CD14-positive monocyte (primary cell): ENCODE measurements at regions not wholly inside any gene's neighbourhood (a gene's known extent, or its start where the extent isn't known, plus 50 kb on each side); places are given as distances from the start of the nearest gene placed in this dataset.

Source experiments
- DNase-seq, 3 donors: peaks; one replicate each; pipeline ENCODE4 v3.0.0-alpha.2; 2011 to 2022
- H2AFZ ChIP-seq: 2 replicates; pipeline ENCODE4 v1.6.0; 2012; ENCODE audit warnings: mild to moderate bottlenecking, low read depth, low read length, inconsistent platforms; ENCODE audit not compliant: insufficient read depth, poor library complexity, severe bottlenecking
- H3K27ac ChIP-seq, 2 donors: 1 replicate in 1 of 2; 2 replicates in 1 of 2; pipeline ENCODE4 v1.5.1; 2012 to 2013; ENCODE audit warnings: low read length in 2 of 2, control low read depth in 1 of 2, inconsistent platforms in 1 of 2, low read depth in 1 of 2, mild to moderate bottlenecking in 1 of 2
- H3K27me3 ChIP-seq, 2 donors: one replicate each; pipeline versions ENCODE4 v1.6.0 to v1.6.1; 2011 to 2013; ENCODE audit warnings: low read length in 2 of 2; ENCODE audit not compliant: control insufficient read depth in 2 of 2, insufficient read depth in 2 of 2
- H3K36me3 ChIP-seq, 2 donors: replicated peaks in 1 of 2; 1 replicate in 1 of 2; 2 replicates in 1 of 2; pipeline versions ENCODE4 v1.5.1 to v1.6.1; 2012 to 2013; ENCODE audit warnings: low read length in 2 of 2, control low read depth in 1 of 2, inconsistent platforms in 1 of 2, mild to moderate bottlenecking in 1 of 2; ENCODE audit not compliant: insufficient read depth in 2 of 2, control insufficient read depth in 1 of 2
- H3K4me1 ChIP-seq, 2 donors: 1 replicate in 1 of 2; 2 replicates in 1 of 2; pipeline versions ENCODE4 v1.5.1 to v1.6.1; 2012 to 2013; ENCODE audit warnings: low read length in 2 of 2, control low read depth in 1 of 2, inconsistent platforms in 1 of 2, mild to moderate bottlenecking in 1 of 2, moderate library complexity in 1 of 2; ENCODE audit not compliant: insufficient read depth in 2 of 2, control insufficient read depth in 1 of 2
- H3K4me2 ChIP-seq: replicated peaks from 2 replicates; pipeline ENCODE3; 2012; ENCODE audit warnings: low read length, moderate library complexity, mild to moderate bottlenecking; ENCODE audit not compliant: poor library complexity, severe bottlenecking; ENCODE audit errors: extremely low read depth
- H3K4me3 ChIP-seq, 3 experiments: fragments of 200-600 bp in 1 of 3; sonication (generic) in 1 of 3; replicated peaks in 1 of 3; 1 replicate in 2 of 3; 2 replicates in 1 of 3; pipeline ENCODE4 v1.5.1; 2011 to 2013; ENCODE audit warnings: low read length in 3 of 3, mild to moderate bottlenecking in 3 of 3, control low read depth in 2 of 3, low read depth in 2 of 3, inconsistent platforms in 1 of 3, moderate library complexity in 1 of 3
- H3K79me2 ChIP-seq: 2 replicates; pipeline ENCODE4 v1.6.0; 2012; ENCODE audit warnings: mild to moderate bottlenecking, control low read depth, inconsistent platforms, low read length, moderate library complexity; ENCODE audit not compliant: insufficient read depth
- H3K9ac ChIP-seq: 2 replicates; pipeline ENCODE4 v1.6.0; 2017; ENCODE audit warnings: low read length, mild to moderate bottlenecking; ENCODE audit not compliant: insufficient read depth, poor library complexity, severe bottlenecking
- H3K9me3 ChIP-seq, 2 donors: replicated peaks in 1 of 2; 1 replicate in 1 of 2; 2 replicates in 1 of 2; pipeline versions ENCODE4 v1.5.1 to v1.6.1; 2012 to 2013; ENCODE audit warnings: low read length in 2 of 2, control low read depth in 1 of 2; ENCODE audit not compliant: control insufficient read depth in 1 of 2, insufficient read depth in 1 of 2
- H4K20me1 ChIP-seq: 2 replicates; pipeline ENCODE4 v1.6.0; 2012; ENCODE audit warnings: mild to moderate bottlenecking, low read length, control low read depth, moderate library complexity; ENCODE audit not compliant: insufficient read depth
- H3K27ac Mint-ChIP-seq, 7 donors: one replicate each; pipeline ENCODE4 v1.8.0; 2020; ENCODE audit warnings: mild to moderate bottlenecking in 7 of 7, mixed read lengths in 7 of 7, moderate library complexity in 6 of 7, inconsistent platforms in 2 of 7
- H3K27me3 Mint-ChIP-seq, 3 donors: one replicate each; pipeline ENCODE4 v1.8.0; 2021 to 2022; ENCODE audit warnings: low read depth in 3 of 3, mild to moderate bottlenecking in 3 of 3, mixed read lengths in 3 of 3, moderate library complexity in 3 of 3, inconsistent platforms in 1 of 3
- H3K36me3 Mint-ChIP-seq, 2 donors: one replicate each; pipeline ENCODE4 v1.8.0; 2020; ENCODE audit warnings: mixed read lengths in 2 of 2, inconsistent platforms in 1 of 2, mild to moderate bottlenecking in 1 of 2
- H3K4me1 Mint-ChIP-seq: one replicate; pipeline ENCODE4 v1.8.0; 2020; ENCODE audit warnings: mild to moderate bottlenecking, mixed read lengths
- H3K4me3 Mint-ChIP-seq, 2 donors: one replicate each; pipeline ENCODE4 v1.8.0; 2020; ENCODE audit warnings: mild to moderate bottlenecking in 2 of 2, mixed read lengths in 2 of 2, moderate library complexity in 1 of 2
- H3K9me3 Mint-ChIP-seq, 7 donors: one replicate each; pipeline ENCODE4 v1.8.0; 2020 to 2022; ENCODE audit warnings: mixed read lengths in 7 of 7, mild to moderate bottlenecking in 6 of 7, moderate library complexity in 6 of 7, inconsistent platforms in 2 of 7
- WGBS: methylation state at CpG from one replicate; pipeline ENCODE4 v1.1.5; 2013; ENCODE audit warnings: missing lambda C conversion rate; ENCODE audit not compliant: insufficient coverage; 5-methylcytosine and 5-hydroxymethylcytosine counted together
- intact Hi-C, 2 donors: fragments of 100-400 bp; cut with micrococcal nuclease; formaldehyde crosslinking; loops; one replicate each; pipeline versions ENCODE4 v1.15.0 to v1.15.1; 2023
- TF ChIP-seq, protein P1 (sequence below): fragments of 200-600 bp; IDR thresholded peaks from one replicate; pipeline ENCODE4 v1.8.0; 2022; ENCODE audit warnings: antibody characterized with exemption, mild to moderate bottlenecking

DNA sequence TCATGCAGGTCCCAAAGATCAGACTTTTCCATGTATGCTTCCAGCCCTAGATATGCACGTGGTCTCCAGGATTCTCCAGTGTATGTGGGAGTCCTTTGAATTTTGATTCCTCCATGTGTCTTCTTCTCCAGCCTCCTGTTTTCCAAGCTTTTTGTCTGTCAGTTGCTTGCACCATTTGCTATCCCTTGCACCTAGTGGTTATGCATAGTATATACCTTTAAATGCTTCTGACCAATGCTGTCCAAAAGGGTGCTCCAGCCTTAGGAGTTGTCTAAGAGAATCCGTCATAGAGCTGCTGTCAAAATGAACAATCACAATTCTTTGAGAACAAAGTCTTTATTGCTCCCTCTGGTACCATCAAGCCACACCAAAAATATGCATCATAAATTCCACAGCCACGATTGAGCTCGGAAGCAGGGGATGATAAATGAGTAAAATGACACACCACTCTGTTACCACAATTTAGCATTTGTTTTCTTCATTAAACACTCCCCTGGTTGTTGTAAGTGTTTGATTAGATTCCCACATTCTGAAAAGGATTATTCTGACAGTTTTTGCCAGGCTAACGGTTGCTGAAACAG is 706.2 kb upstream of the GJE1 start:
- Mint-ChIP-seq H3K4me3 (no peak overlapping the region), H3K27me3 (no peaks in the 10 kb centered on the region), H3K9me3 (peaks cover 10 to 26% (median 20%) of the 10 kb centered on the region in 7 donors), H3K36me3 (no peaks in the 10 kb centered on the region), H3K4me1 (no peaks in the 10 kb centered on the region), H3K27ac (no peak overlapping the region)
- Histone ChIP-seq H3K9ac (no peak overlapping the region), H2AFZ (no peak overlapping the region), H3K9me3 (peaks cover 8 to 27% of the 10 kb centered on the region in 2 donors), H3K4me1 (no peaks in the 10 kb centered on the region), H3K79me2 (no peaks in the 10 kb centered on the region), H3K4me2 (no peak overlapping the region), H3K36me3 (no peaks in the 10 kb centered on the region), H3K27ac (no peak overlapping the region), H3K27me3 (no peaks in the 10 kb centered on the region), H4K20me1 (no peaks in the 10 kb centered on the region), H3K4me3 (no peak overlapping the region)
- WGBS: no CpG with 5 or more reads among the region's 5 CpGs
- TF ChIP-seq, protein P1, sequence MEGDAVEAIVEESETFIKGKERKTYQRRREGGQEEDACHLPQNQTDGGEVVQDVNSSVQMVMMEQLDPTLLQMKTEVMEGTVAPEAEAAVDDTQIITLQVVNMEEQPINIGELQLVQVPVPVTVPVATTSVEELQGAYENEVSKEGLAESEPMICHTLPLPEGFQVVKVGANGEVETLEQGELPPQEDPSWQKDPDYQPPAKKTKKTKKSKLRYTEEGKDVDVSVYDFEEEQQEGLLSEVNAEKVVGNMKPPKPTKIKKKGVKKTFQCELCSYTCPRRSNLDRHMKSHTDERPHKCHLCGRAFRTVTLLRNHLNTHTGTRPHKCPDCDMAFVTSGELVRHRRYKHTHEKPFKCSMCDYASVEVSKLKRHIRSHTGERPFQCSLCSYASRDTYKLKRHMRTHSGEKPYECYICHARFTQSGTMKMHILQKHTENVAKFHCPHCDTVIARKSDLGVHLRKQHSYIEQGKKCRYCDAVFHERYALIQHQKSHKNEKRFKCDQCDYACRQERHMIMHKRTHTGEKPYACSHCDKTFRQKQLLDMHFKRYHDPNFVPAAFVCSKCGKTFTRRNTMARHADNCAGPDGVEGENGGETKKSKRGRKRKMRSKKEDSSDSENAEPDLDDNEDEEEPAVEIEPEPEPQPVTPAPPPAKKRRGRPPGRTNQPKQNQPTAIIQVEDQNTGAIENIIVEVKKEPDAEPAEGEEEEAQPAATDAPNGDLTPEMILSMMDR: no peak
- DNase-seq: no peak
- intact Hi-C loops: no loop called here

DNA sequence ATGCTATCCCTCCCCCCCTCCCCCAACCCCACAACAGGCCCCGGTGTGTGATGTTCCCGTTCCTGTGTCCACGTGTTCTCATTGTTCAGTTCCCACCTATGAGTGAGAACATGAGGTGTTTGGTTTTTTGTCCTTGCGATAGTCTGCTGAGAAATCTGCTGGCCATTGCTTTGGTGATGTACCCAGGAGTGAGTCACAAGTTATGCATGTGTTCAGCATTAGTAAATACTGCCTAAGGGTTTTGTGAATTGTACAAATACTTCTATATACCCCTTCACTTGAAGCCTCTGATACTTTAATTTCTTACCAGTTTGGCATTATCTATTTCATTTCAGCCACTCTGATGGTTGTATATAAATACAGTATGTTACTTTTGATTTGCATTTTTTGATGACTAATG is 711.3 kb upstream of the GJE1 start:
- Histone ChIP-seq H3K27ac (no peak overlapping the region), H3K4me1 (no peaks in the 10 kb centered on the region), H3K9ac (no peak overlapping the region), H3K9me3 (peaks cover 0 to 6% of the 10 kb centered on the region in 2 donors), H2AFZ (no peak overlapping the region), H3K27me3 (no peaks in the 10 kb centered on the region), H3K4me3 (no peak overlapping the region), H3K36me3 (no peaks in the 10 kb centered on the region), H3K79me2 (no peaks in the 10 kb centered on the region), H3K4me2 (no peak overlapping the region), H4K20me1 (no peaks in the 10 kb centered on the region)
- no CpG with 5 or more reads among the region's 4 CpGs for WGBS
- Mint-ChIP-seq H3K9me3 (peaks cover 6 to 11% (median 8%) of the 10 kb centered on the region in 7 donors), H3K4me1 (no peaks in the 10 kb centered on the region), H3K4me3 (no peak overlapping the region), H3K36me3 (no peaks in the 10 kb centered on the region), H3K27ac (no peak overlapping the region), H3K27me3 (peaks cover 0 to 3% (median 0%) of the 10 kb centered on the region in 3 donors)
- intact Hi-C loops: no loop called here
- DNase-seq: no peak
- TF ChIP-seq, protein P1: no peak
